ENCODE measurements at regions not wholly inside any gene's neighbourhood (a gene's known extent, or its start where the extent isn't known, plus 50 kb on each side); places are given as distances from the start of the nearest gene placed in this dataset.

- H3K27ac ChIP-seq (ENCODE audit: low read depth in 1 of 2, low read length in 2 of 2), result no peak overlapping the region
- WGBS, result 92% methylated on average over 13 of the region's 13 CpGs
- no peaks in the 10 kb centered on the region for H3K4me1 ChIP-seq (ENCODE audit: control insufficient read depth in 4 of 4, insufficient read depth in 4 of 4, low read length in 3 of 4)
- no peak overlapping the region for H3K4me3 ChIP-seq (ENCODE audit: low read depth in 1 of 3, low read length in 3 of 3)
- no peaks in the 10 kb centered on the region for H3K36me3 ChIP-seq (ENCODE audit: control insufficient read depth in 4 of 4, insufficient read depth in 3 of 4, low read depth in 1 of 4, low read length in 3 of 4)
- H3K27me3 ChIP-seq (ENCODE audit: control insufficient read depth in 4 of 4, insufficient read depth in 4 of 4, low read length in 3 of 4), result no peaks in the 10 kb centered on the region
- DNase-seq (ENCODE audit: low spot score), result no peak
- no peak overlapping the region for H3K9ac ChIP-seq (ENCODE audit: low read depth in 1 of 2, low read length in 2 of 2)
- TF ChIP-seq HNF4A (conservative IDR thresholded peaks at IDR 0.05) (no peak), HNF4G (IDR thresholded peaks at IDR 0.05) (no peak), REST (IDR thresholded peaks at IDR 0.05) (no peak), FOXA2 (IDR thresholded peaks at IDR 0.05) (no peak), RAD21 (IDR thresholded peaks at IDR 0.05) (no peak), SP1 (IDR thresholded peaks at IDR 0.05) (no peak), GABPA (IDR thresholded peaks at IDR 0.05 in 1 of 2, conservative IDR thresholded peaks at IDR 0.05 in 1 of 2) (no peak), FOXA1 (IDR thresholded peaks at IDR 0.05) (no peak), MAX (IDR thresholded peaks at IDR 0.05) (no peak), NR2F2 (IDR thresholded peaks at IDR 0.05) (no peak)
- H3K9me3 ChIP-seq (ENCODE audit: control insufficient read depth in 4 of 4, low read length in 3 of 4), result no peaks in the 10 kb centered on the region
Measured at GRCh38 chr7:156157409-156158012, 345.2 kb upstream of the SHH start.

- no peaks in the 10 kb centered on the region for H3K9me3 ChIP-seq (ENCODE audit: control insufficient read depth in 4 of 4, low read length in 3 of 4)
- peak; percentile 35 for DNase-seq (ENCODE audit: low spot score)
- H3K4me3 ChIP-seq (ENCODE audit: low read depth in 1 of 3, low read length in 3 of 3), result no peak overlapping the region
- H3K27me3 ChIP-seq (ENCODE audit: control insufficient read depth in 4 of 4, insufficient read depth in 4 of 4, low read length in 3 of 4), result no peaks in the 10 kb centered on the region
- no peak overlapping the region for H3K9ac ChIP-seq (ENCODE audit: low read depth in 1 of 2, low read length in 2 of 2)
- TF ChIP-seq GABPA (IDR thresholded peaks at IDR 0.05 in 1 of 2, conservative IDR thresholded peaks at IDR 0.05 in 1 of 2) (no peak), CTCF (IDR thresholded peaks at IDR 0.05; ENCODE audit: low read depth, low read length, missing input control) (peak; percentile 56), RAD21 (IDR thresholded peaks at IDR 0.05) (peak; percentile 77 to 85)
- H3K27ac ChIP-seq (ENCODE audit: low read depth in 1 of 2, low read length in 2 of 2), result no peak overlapping the region
- H3K36me3 ChIP-seq (ENCODE audit: control insufficient read depth in 4 of 4, insufficient read depth in 3 of 4, low read depth in 1 of 4, low read length in 3 of 4), result no peaks in the 10 kb centered on the region
- H3K4me1 ChIP-seq (ENCODE audit: control insufficient read depth in 4 of 4, insufficient read depth in 4 of 4, low read length in 3 of 4), result no peaks in the 10 kb centered on the region
- 67% methylated on average over 20 of the region's 20 CpGs for WGBS
Measured at GRCh38 chr7:156156734-156157408, 344.6 kb upstream of the SHH start.
